ENCODE measurements at regions not wholly inside any gene's neighbourhood (a gene's known extent, or its start where the extent isn't known, plus 50 kb on each side); places are given as distances from the start of the nearest gene placed in this dataset.

DNA sequence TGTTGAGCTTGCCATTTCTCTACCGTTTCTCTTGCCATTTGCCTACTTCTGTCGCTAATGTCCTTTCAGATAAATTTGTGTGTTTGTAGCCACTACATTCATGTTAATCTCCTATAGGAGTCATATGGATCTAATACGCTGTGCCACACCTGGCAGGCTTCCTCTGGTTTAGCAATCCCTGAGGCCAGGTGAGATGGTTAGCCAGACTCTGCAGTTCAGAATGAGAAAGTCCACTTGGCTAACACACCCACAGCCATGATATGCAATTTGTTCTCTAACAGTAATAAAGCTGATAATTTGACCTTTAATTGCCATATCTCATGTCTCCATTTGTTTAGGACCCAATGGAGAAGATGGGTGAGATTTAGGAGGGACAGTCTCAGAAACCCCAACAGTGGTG is 1261.6 kb upstream of the TMEM132C start:
- H3K4me3 ChIP-seq (ENCODE audit: low read depth in 1 of 2, low read length in 2 of 2), result no peak overlapping the region

GRCh38 chr12:127006972-127007371 is 1260.0 kb upstream of the TMEM132C start:
- Histone ChIP-seq H3K9ac (ENCODE audit: low read depth in 1 of 2, low read length in 2 of 2) (no peak overlapping the region), H3K27me3 (ENCODE audit: control insufficient read depth in 1 of 2, insufficient read depth in 2 of 2, low read length in 2 of 2) (no peaks in the 10 kb centered on the region), H3K4me3 (ENCODE audit: low read depth in 1 of 2, low read length in 2 of 2) (no peak overlapping the region), H3K36me3 (ENCODE audit: control insufficient read depth in 1 of 2, insufficient read depth in 2 of 2, low read length in 2 of 2) (no peaks in the 10 kb centered on the region), H3K4me1 (ENCODE audit: control insufficient read depth in 1 of 2, insufficient read depth in 2 of 2, low read length in 2 of 2) (no peaks in the 10 kb centered on the region), H3K9me3 (ENCODE audit: control insufficient read depth in 1 of 2, low read length in 2 of 2) (no peaks in the 10 kb centered on the region), H3K27ac (ENCODE audit: low read depth, low read length) (no peak overlapping the region)

More for the DNA sequence above, 1261.6 kb upstream of the TMEM132C start:
- Histone ChIP-seq H3K4me1 (ENCODE audit: control insufficient read depth in 1 of 2, insufficient read depth in 2 of 2, low read length in 2 of 2) (no peaks in the 10 kb centered on the region), H3K9ac (ENCODE audit: low read depth in 1 of 2, low read length in 2 of 2) (no peak overlapping the region), H3K9me3 (ENCODE audit: control insufficient read depth in 1 of 2, low read length in 2 of 2) (no peaks in the 10 kb centered on the region), H3K36me3 (ENCODE audit: control insufficient read depth in 1 of 2, insufficient read depth in 2 of 2, low read length in 2 of 2) (no peaks in the 10 kb centered on the region), H3K27me3 (ENCODE audit: control insufficient read depth in 1 of 2, insufficient read depth in 2 of 2, low read length in 2 of 2) (no peaks in the 10 kb centered on the region), H3K27ac (ENCODE audit: low read depth, low read length) (no peak overlapping the region)

DNA sequence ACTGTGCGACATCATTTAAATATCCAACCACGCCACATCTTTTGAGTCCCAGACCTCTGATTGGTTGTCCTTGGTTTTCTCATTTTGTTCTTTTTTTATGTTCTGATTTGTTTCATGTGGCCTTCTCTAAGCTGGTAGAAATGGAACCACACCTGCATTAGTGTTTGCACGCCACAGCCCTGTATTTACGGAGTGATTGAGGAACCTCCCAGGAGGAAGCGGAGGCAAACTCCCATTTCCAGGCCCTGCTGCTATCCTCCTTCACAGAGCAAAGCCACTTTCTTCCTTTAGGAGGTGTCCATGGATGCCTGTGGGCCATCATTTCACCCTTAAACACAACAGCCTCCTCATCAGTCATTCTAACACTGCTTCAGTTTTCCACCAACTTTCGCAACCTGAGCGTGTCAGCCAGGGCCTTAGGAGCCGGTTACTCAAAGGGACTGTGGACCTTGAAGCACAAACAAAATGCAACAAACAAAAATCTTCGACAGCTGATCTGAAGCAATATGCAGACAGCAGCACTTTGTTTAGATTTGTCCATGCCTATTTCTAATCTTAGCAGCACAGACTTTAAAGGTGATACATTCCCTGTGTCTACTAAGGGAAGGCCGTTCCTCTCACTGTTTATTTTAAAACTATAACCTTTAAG is 1258.1 kb upstream of the TMEM132C start:
- no peak overlapping the region for H3K4me3 ChIP-seq (ENCODE audit: low read depth in 1 of 2, low read length in 2 of 2)
- H3K36me3 ChIP-seq (ENCODE audit: control insufficient read depth in 1 of 2, insufficient read depth in 2 of 2, low read length in 2 of 2), result no peaks in the 10 kb centered on the region
- H3K27ac ChIP-seq (ENCODE audit: low read depth, low read length), result no peak overlapping the region
- no peaks in the 10 kb centered on the region for H3K9me3 ChIP-seq (ENCODE audit: control insufficient read depth in 1 of 2, low read length in 2 of 2)
- H3K27me3 ChIP-seq (ENCODE audit: control insufficient read depth in 1 of 2, insufficient read depth in 2 of 2, low read length in 2 of 2), result no peaks in the 10 kb centered on the region
- H3K9ac ChIP-seq (ENCODE audit: low read depth in 1 of 2, low read length in 2 of 2), result no peak overlapping the region
- no peaks in the 10 kb centered on the region for H3K4me1 ChIP-seq (ENCODE audit: control insufficient read depth in 1 of 2, insufficient read depth in 2 of 2, low read length in 2 of 2)

DNA sequence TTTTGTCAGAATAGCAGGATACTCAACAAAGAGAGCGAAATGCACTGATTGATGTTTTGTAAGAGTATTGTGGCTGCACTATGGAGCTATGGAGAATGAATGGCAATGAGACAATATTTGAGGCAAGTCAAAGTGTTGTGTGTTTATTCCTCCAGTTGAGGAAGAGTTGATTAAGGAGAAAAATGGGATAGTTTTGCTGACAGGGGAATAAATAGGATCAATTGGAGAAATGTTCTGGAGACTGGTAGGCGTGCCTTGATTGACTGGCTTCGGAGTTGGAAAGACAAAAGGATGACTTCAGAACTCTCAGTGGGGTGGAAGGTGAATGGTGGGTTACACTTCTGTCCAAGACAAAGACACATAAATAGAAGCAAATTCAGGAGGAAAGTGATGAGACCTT is 1254.9 kb upstream of the TMEM132C start:
- H3K27ac ChIP-seq (ENCODE audit: low read depth, low read length), result no peak overlapping the region
- no peak overlapping the region for H3K9ac ChIP-seq (ENCODE audit: low read depth in 1 of 2, low read length in 2 of 2)
- no peaks in the 10 kb centered on the region for H3K4me1 ChIP-seq (ENCODE audit: control insufficient read depth in 1 of 2, insufficient read depth in 2 of 2, low read length in 2 of 2)
- H3K4me3 ChIP-seq (ENCODE audit: low read depth in 1 of 2, low read length in 2 of 2), result no peak overlapping the region
- H3K27me3 ChIP-seq (ENCODE audit: control insufficient read depth in 1 of 2, insufficient read depth in 2 of 2, low read length in 2 of 2), result no peaks in the 10 kb centered on the region
- H3K9me3 ChIP-seq (ENCODE audit: control insufficient read depth in 1 of 2, low read length in 2 of 2), result no peaks in the 10 kb centered on the region
- H3K36me3 ChIP-seq (ENCODE audit: control insufficient read depth in 1 of 2, insufficient read depth in 2 of 2, low read length in 2 of 2), result no peaks in the 10 kb centered on the region

DNA sequence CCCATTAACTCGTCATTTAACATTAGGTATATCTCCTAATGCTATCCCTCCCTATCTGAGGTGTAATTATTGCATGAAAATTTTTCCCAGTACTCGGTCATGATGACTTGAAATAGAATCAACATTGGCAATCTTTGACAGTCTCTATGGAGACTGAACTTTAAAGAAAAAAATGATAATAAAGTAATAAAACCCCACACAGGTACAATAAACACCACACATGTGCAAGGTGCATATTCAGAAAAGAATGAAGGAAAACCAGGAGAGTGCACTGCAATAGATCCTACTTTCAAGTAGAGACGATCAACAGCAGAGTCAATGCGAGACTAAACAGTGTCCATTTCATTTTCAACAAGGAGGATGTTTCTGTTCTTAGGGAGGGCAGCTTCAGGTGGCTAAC is 1253.8 kb upstream of the TMEM132C start:
- H3K9ac ChIP-seq (ENCODE audit: low read depth in 1 of 2, low read length in 2 of 2), result no peak overlapping the region
- no peak overlapping the region for H3K27ac ChIP-seq (ENCODE audit: low read depth, low read length)
- H3K9me3 ChIP-seq (ENCODE audit: control insufficient read depth in 1 of 2, low read length in 2 of 2), result no peaks in the 10 kb centered on the region
- no peak overlapping the region for H3K4me3 ChIP-seq (ENCODE audit: low read depth in 1 of 2, low read length in 2 of 2)
- H3K36me3 ChIP-seq (ENCODE audit: control insufficient read depth in 1 of 2, insufficient read depth in 2 of 2, low read length in 2 of 2), result no peaks in the 10 kb centered on the region
- no peaks in the 10 kb centered on the region for H3K27me3 ChIP-seq (ENCODE audit: control insufficient read depth in 1 of 2, insufficient read depth in 2 of 2, low read length in 2 of 2)
- no peaks in the 10 kb centered on the region for H3K4me1 ChIP-seq (ENCODE audit: control insufficient read depth in 1 of 2, insufficient read depth in 2 of 2, low read length in 2 of 2)

DNA sequence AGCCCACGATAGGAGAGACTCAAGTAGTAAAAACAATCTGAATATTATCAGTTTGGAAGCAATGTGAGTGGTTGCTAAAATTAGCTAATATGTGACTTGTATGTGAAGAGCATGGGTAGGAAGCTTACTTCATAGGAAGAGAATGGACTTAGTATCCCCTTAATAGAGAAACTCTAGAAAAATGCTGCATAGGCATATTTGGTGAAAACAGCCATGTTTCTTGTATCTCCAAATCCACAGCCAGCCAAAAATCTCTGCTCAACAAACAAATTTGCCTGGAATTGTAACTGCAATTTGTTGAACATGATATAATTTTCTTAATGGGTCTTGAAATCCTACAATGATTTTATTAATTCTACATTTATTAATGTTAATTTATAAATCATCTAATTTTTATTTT is 1252.9 kb upstream of the TMEM132C start:
- no peak overlapping the region for H3K27ac ChIP-seq (ENCODE audit: low read depth, low read length)
- no peaks in the 10 kb centered on the region for H3K36me3 ChIP-seq (ENCODE audit: control insufficient read depth in 1 of 2, insufficient read depth in 2 of 2, low read length in 2 of 2)
- H3K9me3 ChIP-seq (ENCODE audit: control insufficient read depth in 1 of 2, low read length in 2 of 2), result no peaks in the 10 kb centered on the region
- no peak overlapping the region for H3K4me3 ChIP-seq (ENCODE audit: low read depth in 1 of 2, low read length in 2 of 2)
- no peaks in the 10 kb centered on the region for H3K27me3 ChIP-seq (ENCODE audit: control insufficient read depth in 1 of 2, insufficient read depth in 2 of 2, low read length in 2 of 2)
- no peaks in the 10 kb centered on the region for H3K4me1 ChIP-seq (ENCODE audit: control insufficient read depth in 1 of 2, insufficient read depth in 2 of 2, low read length in 2 of 2)
- H3K9ac ChIP-seq (ENCODE audit: low read depth in 1 of 2, low read length in 2 of 2), result no peak overlapping the region

DNA sequence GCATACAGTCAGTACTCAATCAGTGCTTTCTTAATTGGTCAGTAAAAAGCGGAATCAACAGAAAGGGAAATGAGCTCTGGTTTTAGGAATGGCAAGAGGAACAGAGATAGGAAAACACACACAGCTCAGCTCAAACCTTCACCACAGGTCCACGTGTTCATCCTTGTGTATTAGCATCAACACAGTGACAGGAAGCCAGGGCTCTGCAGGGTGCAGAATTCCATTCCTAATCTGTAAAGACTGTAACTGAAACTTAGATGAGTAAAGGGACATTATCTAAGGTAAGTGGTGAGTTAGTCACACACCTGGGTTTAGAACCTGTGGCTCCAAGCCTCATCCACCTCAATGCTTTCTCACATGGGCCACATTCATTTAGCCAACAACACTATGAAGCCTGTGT is 1242.2 kb upstream of the TMEM132C start:
- Histone ChIP-seq H3K27me3 (ENCODE audit: control insufficient read depth in 1 of 2, insufficient read depth in 2 of 2, low read length in 2 of 2) (no peaks in the 10 kb centered on the region), H3K27ac (ENCODE audit: low read depth, low read length) (no peak overlapping the region), H3K9ac (ENCODE audit: low read depth in 1 of 2, low read length in 2 of 2) (no peak overlapping the region), H3K36me3 (ENCODE audit: control insufficient read depth in 1 of 2, insufficient read depth in 2 of 2, low read length in 2 of 2) (no peaks in the 10 kb centered on the region), H3K9me3 (ENCODE audit: control insufficient read depth in 1 of 2, low read length in 2 of 2) (peaks cover 0 to 4% of the 10 kb centered on the region in 2 donors), H3K4me3 (ENCODE audit: low read depth in 1 of 2, low read length in 2 of 2) (no peak overlapping the region), H3K4me1 (ENCODE audit: control insufficient read depth in 1 of 2, insufficient read depth in 2 of 2, low read length in 2 of 2) (no peaks in the 10 kb centered on the region)

GRCh38 chr12:127025545-127025944 is 1241.4 kb upstream of the TMEM132C start:
- no peaks in the 10 kb centered on the region for H3K27me3 ChIP-seq (ENCODE audit: control insufficient read depth in 1 of 2, insufficient read depth in 2 of 2, low read length in 2 of 2)
- H3K9me3 ChIP-seq (ENCODE audit: control insufficient read depth in 1 of 2, low read length in 2 of 2), result peaks cover 0 to 4% of the 10 kb centered on the region in 2 donors
- no peak overlapping the region for H3K9ac ChIP-seq (ENCODE audit: low read depth in 1 of 2, low read length in 2 of 2)
- H3K4me1 ChIP-seq (ENCODE audit: control insufficient read depth in 1 of 2, insufficient read depth in 2 of 2, low read length in 2 of 2), result no peaks in the 10 kb centered on the region
- H3K4me3 ChIP-seq (ENCODE audit: low read depth in 1 of 2, low read length in 2 of 2), result no peak overlapping the region
- H3K36me3 ChIP-seq (ENCODE audit: control insufficient read depth in 1 of 2, insufficient read depth in 2 of 2, low read length in 2 of 2), result no peaks in the 10 kb centered on the region
- H3K27ac ChIP-seq (ENCODE audit: low read depth, low read length), result no peak overlapping the region

- Histone ChIP-seq H3K9me3 (ENCODE audit: control insufficient read depth in 1 of 2, low read length in 2 of 2) (no peaks in the 10 kb centered on the region), H3K27me3 (ENCODE audit: control insufficient read depth in 1 of 2, insufficient read depth in 2 of 2, low read length in 2 of 2) (no peaks in the 10 kb centered on the region), H3K9ac (ENCODE audit: low read depth in 1 of 2, low read length in 2 of 2) (no peak overlapping the region), H3K4me3 (ENCODE audit: low read depth in 1 of 2, low read length in 2 of 2) (no peak overlapping the region), H3K27ac (ENCODE audit: low read depth, low read length) (no peak overlapping the region), H3K4me1 (ENCODE audit: control insufficient read depth in 1 of 2, insufficient read depth in 2 of 2, low read length in 2 of 2) (no peaks in the 10 kb centered on the region), H3K36me3 (ENCODE audit: control insufficient read depth in 1 of 2, insufficient read depth in 2 of 2, low read length in 2 of 2) (no peaks in the 10 kb centered on the region)
These were observed 1231.7 kb upstream of the TMEM132C start for GRCh38 chr12:127035011-127035879.

DNA sequence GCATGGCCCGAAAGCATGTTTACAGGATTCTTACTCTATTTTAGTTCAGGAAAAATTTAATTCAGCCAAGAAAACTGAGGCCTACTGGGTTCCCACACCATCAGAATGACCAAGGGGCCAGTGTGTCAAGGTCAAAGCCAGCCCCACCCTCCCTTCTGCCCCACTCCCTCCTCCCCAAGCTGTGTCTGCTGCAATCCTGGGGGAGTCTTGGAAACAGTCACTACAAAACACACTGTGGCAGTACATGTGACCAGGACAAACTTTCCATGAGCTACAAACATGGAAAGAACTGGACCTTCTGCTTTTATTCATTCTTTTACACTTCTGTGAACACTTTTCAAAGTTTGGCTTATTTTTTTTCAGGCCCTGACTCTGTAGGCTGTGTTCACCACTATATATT is 1228.8 kb upstream of the TMEM132C start:
- no peaks in the 10 kb centered on the region for H3K36me3 ChIP-seq (ENCODE audit: control insufficient read depth in 1 of 2, insufficient read depth in 2 of 2, low read length in 2 of 2)
- no peak overlapping the region for H3K4me3 ChIP-seq (ENCODE audit: low read depth in 1 of 2, low read length in 2 of 2)
- no peaks in the 10 kb centered on the region for H3K27me3 ChIP-seq (ENCODE audit: control insufficient read depth in 1 of 2, insufficient read depth in 2 of 2, low read length in 2 of 2)
- H3K4me1 ChIP-seq (ENCODE audit: control insufficient read depth in 1 of 2, insufficient read depth in 2 of 2, low read length in 2 of 2), result no peaks in the 10 kb centered on the region
- H3K9me3 ChIP-seq (ENCODE audit: control insufficient read depth in 1 of 2, low read length in 2 of 2), result no peaks in the 10 kb centered on the region
- no peak overlapping the region for H3K27ac ChIP-seq (ENCODE audit: low read depth, low read length)
- no peak overlapping the region for H3K9ac ChIP-seq (ENCODE audit: low read depth in 1 of 2, low read length in 2 of 2)
